ENCODE measurements at regions not wholly inside any gene's neighbourhood (a gene's known extent, or its start where the extent isn't known, plus 50 kb on each side); places are given as distances from the start of the nearest gene placed in this dataset.
"Not testable (repeated sequence)": the region's sequence is repeated elsewhere in the genome, so short reads cannot be mapped to it uniquely, and the experiment has no call there.

GRCh38 chr1:104488296-104489015 lies 738.8 kb downstream of the AMY1C start:
- DNase-seq = no peak

GRCh38 chr1:104526158-104526795 lies 776.6 kb downstream of the AMY1C start:
- no peak for DNase-seq

DNA sequence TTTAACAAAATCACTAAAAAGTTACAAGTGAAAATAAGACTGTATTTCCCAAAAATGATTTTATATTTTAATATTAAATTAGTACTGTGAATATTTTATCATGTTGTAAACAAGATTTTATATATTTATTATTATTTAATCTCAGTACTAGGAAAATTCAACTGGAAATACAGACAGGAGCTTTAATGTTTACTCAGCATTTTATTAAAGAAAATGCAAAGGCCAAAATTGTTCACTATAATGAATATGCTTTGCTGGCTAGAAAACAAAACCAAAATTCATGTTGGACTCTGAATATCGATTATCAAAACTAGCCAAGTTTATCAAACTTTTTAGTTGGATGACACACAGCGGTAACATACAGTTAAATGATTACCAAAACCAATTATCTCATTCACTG lies 782.3 kb downstream of the AMY1C start:
- no peak for DNase-seq

- DNase-seq = no peak
Observed at GRCh38 chr1:104574620-104575019, 824.9 kb downstream of the AMY1C start.

DNA sequence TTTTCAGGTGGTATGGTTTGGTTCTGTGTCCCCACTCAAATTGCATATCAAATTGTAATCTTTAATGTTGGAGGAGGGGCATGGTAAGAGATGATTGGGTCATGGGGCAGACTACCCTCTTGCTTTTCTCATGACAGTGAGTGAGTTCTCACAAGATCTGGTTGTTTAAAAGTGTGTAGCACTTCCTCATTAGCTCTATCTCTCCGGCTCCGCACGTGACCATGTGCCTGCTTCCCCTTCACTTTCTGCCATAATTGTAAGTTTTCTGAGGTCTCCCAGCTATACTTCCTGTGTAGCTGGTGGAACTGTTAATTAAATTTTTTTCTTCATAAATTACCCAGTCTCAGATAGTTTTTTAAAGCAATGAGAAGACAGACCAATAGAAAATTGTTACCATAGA lies 843.2 kb downstream of the AMY1C start:
- no peak for DNase-seq

DNA sequence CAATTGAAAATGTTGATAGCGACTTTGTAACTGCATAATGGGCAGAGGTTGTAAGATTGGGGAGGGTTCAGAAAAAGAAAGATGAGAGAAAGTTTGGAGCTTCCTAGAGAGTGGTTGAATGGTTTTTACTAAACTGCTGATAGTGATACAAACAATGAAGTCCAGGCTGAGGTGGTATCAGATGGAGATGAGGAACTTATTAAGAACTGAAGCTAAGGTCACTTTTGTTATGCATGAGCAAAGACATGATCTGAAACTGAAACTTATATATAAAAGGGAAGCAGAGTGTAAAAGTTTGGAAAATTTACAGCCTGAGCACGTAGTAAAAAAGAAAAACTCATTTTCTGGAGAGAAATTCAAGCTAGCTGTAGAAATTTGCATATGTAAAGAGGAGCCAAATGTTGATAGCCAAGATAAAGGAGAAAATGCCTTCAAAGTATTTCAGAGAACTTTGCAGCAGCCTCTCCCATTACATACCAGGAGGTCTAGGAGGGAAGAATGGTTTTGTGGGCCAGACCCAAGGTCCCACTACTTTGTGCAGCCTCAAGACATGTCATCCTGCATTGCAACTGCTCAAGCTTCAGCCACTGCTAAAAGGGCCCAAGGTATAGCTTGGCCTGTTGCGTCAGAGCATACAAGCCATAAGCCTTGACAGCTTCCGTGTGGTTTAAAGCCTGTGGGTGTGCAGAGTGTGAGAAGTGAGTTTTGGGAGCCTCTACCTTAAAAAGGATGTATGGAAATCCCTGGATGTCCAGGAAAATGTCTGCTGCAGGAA lies 843.9 kb downstream of the AMY1C start:
- no peak for DNase-seq

DNA sequence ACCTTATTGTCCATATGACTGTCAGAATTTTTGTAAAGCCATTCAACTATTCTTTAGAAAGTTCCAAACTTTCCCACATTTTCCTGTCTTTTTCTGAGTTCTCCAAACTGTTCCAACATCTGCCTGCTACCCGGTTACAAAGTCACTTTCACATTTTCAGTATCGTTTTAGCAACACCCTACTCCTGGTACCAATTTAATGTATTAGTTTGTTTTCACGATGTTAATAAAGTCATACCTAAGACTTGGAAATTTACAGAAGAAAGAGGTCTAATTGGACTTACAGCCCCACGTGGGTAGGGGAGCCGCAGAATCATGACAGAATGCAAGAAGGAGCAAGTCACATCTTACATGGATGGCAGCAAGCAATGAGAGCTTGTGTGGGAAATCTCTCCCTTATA lies 867.8 kb downstream of the AMY1C start:
- DNase-seq = no peak

GRCh38 chr1:104621221-104621620 lies 871.5 kb downstream of the AMY1C start:
- no peak for DNase-seq

- no peak for DNase-seq
Observed at GRCh38 chr1:104624538-104624937, 874.8 kb downstream of the AMY1C start.

GRCh38 chr1:104629589-104629988 lies 879.9 kb downstream of the AMY1C start:
- no peak for DNase-seq

- no peak for DNase-seq
Observed at GRCh38 chr1:104630567-104631149, 881.0 kb downstream of the AMY1C start.

GRCh38 chr1:104636581-104636980 lies 886.9 kb downstream of the AMY1C start:
- DNase-seq = no peak

- no peak for DNase-seq
Observed at GRCh38 chr1:104646233-104646632, 896.5 kb downstream of the AMY1C start.

- DNase-seq = no peak
Observed at GRCh38 chr1:104648269-104648691, 898.6 kb downstream of the AMY1C start.

GRCh38 chr1:104664374-104664773 lies 914.7 kb downstream of the AMY1C start:
- DNase-seq = not testable (repeated sequence)

DNA sequence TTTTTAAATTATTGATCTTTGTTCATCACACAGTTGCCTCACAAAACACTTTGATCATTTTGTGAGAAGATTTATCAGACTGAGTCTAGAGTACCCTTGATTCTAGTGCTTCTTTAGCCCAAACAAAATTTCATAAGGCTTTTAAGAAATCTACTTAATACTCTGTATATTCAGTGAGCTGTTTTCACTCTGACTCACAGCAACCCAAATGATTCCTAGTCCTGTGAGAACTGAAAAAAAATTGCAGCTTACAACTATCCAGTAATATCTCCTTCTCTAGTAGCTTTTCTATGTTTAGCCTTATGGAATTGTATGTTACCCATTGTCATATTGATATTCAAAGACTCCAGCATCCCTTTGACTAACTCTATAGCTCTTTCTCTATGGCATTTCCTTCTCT lies 915.6 kb downstream of the AMY1C start:
- no peak for DNase-seq

GRCh38 chr1:104671684-104672353 lies 922.1 kb downstream of the AMY1C start:
- no peak for DNase-seq

DNA sequence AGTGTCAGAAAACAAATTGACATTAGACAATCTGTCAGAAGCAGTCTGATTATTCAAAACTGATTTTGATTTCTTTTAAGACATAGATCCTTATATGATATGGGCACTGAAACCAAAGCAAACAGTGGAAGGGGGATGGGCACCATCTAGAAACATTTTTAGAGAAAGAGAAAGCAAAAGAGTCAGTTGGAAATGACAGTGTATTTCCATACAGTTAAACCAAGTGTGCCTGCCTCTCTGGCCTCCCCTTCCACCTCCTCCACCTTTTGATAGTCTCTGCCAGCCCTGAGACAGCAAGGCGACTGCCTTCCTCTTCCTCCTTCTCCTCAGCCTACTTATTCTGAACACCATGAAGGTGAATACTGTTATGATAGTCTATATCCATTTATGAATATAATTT lies 949.7 kb downstream of the AMY1C start:
- DNase-seq = no peak

DNA sequence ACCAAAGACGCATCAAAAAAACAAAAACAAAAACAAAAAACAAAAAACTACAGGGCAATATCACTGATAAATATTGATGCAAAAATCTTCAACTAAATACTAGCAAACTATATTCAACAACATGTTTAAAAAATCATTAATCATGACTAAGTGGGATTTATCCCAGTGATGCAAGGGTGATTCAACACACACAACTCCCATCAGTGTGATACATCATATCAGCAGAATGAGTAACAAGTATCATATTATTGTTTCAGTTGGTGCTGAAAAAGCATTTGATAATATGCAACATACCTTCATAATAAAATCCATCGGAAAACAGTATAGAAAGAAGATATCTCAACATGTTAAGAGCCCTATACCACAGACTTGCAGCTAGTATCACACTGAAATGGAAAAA lies 953.0 kb downstream of the AMY1C start:
- no peak for DNase-seq

- DNase-seq = no peak
Observed at GRCh38 chr1:104706631-104707147, 957.0 kb downstream of the AMY1C start.

DNA sequence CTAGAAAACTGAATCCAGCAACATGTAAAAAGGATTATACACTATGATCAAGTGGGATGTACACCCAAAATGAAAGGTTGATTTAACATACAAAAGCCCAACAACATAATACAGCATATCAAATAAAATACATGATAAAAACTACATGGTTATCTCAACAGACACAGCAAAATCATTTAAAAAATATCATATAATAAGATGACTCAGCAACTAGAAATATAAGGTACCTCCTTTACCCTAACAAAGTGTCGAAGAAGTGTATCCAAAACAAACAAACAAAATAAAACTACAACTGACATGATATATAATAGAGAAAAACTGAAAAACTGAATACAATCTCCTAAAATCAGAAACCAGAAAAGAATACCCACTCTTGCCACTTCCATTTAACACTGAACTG lies 969.1 kb downstream of the AMY1C start:
- no peak for DNase-seq

- no peak for DNase-seq
Observed at GRCh38 chr1:104720741-104721140, 971.0 kb downstream of the AMY1C start.

DNA sequence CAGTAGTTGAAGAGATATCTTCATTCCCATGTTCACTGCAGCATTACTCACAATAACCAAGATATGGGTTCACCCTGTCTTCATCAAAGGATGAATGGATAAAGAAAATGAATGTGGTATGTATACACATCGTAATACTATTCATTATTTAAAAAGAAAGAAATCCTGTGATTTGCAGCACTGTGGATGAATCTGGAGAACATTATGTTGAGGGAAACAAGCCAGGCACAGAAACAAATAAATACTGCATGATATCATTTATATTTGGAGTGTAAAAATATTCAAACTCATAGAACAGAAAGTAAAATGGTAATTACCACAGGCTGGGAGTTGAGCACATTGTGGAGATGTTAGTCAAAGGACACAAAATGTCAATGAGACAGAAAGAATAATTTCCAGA lies 977.2 kb downstream of the AMY1C start:
- DNase-seq = no peak
